ENCODE measurements at regions not wholly inside any gene's neighbourhood (a gene's known extent, or its start where the extent isn't known, plus 50 kb on each side); places are given as distances from the start of the nearest gene placed in this dataset.

- no peak for TF ChIP-seq POLR2A (IDR thresholded peaks at IDR 0.05; ENCODE audit: low read length)
- TF ChIP-seq GATA1 (IDR thresholded peaks at IDR 0.05; ENCODE audit: low read depth, low read length): no peak
Observed at GRCh38 chr13:90906554-90906953, 440.9 kb upstream of the MIR17HG start.

All from erythroblast (primary cell).